ENCODE measurements at regions not wholly inside any gene's neighbourhood (a gene's known extent, or its start where the extent isn't known, plus 50 kb on each side); places are given as distances from the start of the nearest gene placed in this dataset.

- Histone ChIP-seq H4K20me1 (ENCODE audit: insufficient read depth, low read length) (no peaks in the 10 kb centered on the region), H2AFZ (ENCODE audit: low read length) (no peak overlapping the region), H3K9me2 (ENCODE audit: low read depth, low read length) (no peaks in the 10 kb centered on the region), H3K9me3 (ENCODE audit: low read length) (no peaks in the 10 kb centered on the region), H3F3A (ENCODE audit: insufficient read depth, low read length) (no peaks in the 10 kb centered on the region), H3K36me3 (ENCODE audit: insufficient read depth, low read length) (no peaks in the 10 kb centered on the region), H3K79me2 (ENCODE audit: insufficient read depth, low read length) (no peaks in the 10 kb centered on the region), H3K9ac (ENCODE audit: low read length) (no peak overlapping the region), H3K4me2 (ENCODE audit: low read length) (no peak overlapping the region), H3K27me3 (ENCODE audit: insufficient read depth, low read length) (no peaks in the 10 kb centered on the region), H3K4me1 (ENCODE audit: insufficient read depth, low read length, severe bottlenecking) (no peaks in the 10 kb centered on the region), H3K27ac (ENCODE audit: low read depth, low read length, poor library complexity, severe bottlenecking) (no peak overlapping the region), H3K4me3 (ENCODE audit: low read depth, low read length, poor library complexity, severe bottlenecking) (no peak overlapping the region)
- TF ChIP-seq EZH2 (IDR thresholded peaks at IDR 0.05; ENCODE audit: borderline replicate concordance, low read length) (no peak), CTCF (IDR thresholded peaks at IDR 0.05; ENCODE audit: low read length) (no peak)
Observed at GRCh38 chr3:7920211-7920610, 581.4 kb upstream of the LMCD1 start.

GRCh38 chr3:7924228-7924627 is 577.4 kb upstream of the LMCD1 start:
- no peak overlapping the region for H3K27ac ChIP-seq (ENCODE audit: low read depth, low read length, poor library complexity, severe bottlenecking)
- H3K4me1 ChIP-seq (ENCODE audit: insufficient read depth, low read length, severe bottlenecking): no peaks in the 10 kb centered on the region
- no peaks in the 10 kb centered on the region for H3K79me2 ChIP-seq (ENCODE audit: insufficient read depth, low read length)
- no peak overlapping the region for H3K4me2 ChIP-seq (ENCODE audit: low read length)
- H3K27me3 ChIP-seq (ENCODE audit: insufficient read depth, low read length): no peaks in the 10 kb centered on the region
- H3K36me3 ChIP-seq (ENCODE audit: insufficient read depth, low read length): no peaks in the 10 kb centered on the region
- no peak overlapping the region for H2AFZ ChIP-seq (ENCODE audit: low read length)
- no peaks in the 10 kb centered on the region for H3K9me3 ChIP-seq (ENCODE audit: low read length)
- TF ChIP-seq CTCF (IDR thresholded peaks at IDR 0.05; ENCODE audit: low read length) (no peak), EZH2 (IDR thresholded peaks at IDR 0.05; ENCODE audit: borderline replicate concordance, low read length) (no peak)
- no peaks in the 10 kb centered on the region for H3F3A ChIP-seq (ENCODE audit: insufficient read depth, low read length)
- no peak overlapping the region for H3K9ac ChIP-seq (ENCODE audit: low read length)
- no peaks in the 10 kb centered on the region for H4K20me1 ChIP-seq (ENCODE audit: insufficient read depth, low read length)
- no peaks in the 10 kb centered on the region for H3K9me2 ChIP-seq (ENCODE audit: low read depth, low read length)
- no peak overlapping the region for H3K4me3 ChIP-seq (ENCODE audit: low read depth, low read length, poor library complexity, severe bottlenecking)

GRCh38 chr3:7927015-7927414 is 574.6 kb upstream of the LMCD1 start:
- no peak overlapping the region for H3K27ac ChIP-seq (ENCODE audit: low read depth, low read length, poor library complexity, severe bottlenecking)
- no peaks in the 10 kb centered on the region for H3K4me1 ChIP-seq (ENCODE audit: insufficient read depth, low read length, severe bottlenecking)
- no peaks in the 10 kb centered on the region for H3K79me2 ChIP-seq (ENCODE audit: insufficient read depth, low read length)
- H3K27me3 ChIP-seq (ENCODE audit: insufficient read depth, low read length): no peaks in the 10 kb centered on the region
- no peaks in the 10 kb centered on the region for H3K9me3 ChIP-seq (ENCODE audit: low read length)
- TF ChIP-seq EZH2 (IDR thresholded peaks at IDR 0.05; ENCODE audit: borderline replicate concordance, low read length) (no peak), CTCF (IDR thresholded peaks at IDR 0.05; ENCODE audit: low read length) (no peak)
- H2AFZ ChIP-seq (ENCODE audit: low read length): no peak overlapping the region
- H3K4me3 ChIP-seq (ENCODE audit: low read depth, low read length, poor library complexity, severe bottlenecking): no peak overlapping the region
- H3K4me2 ChIP-seq (ENCODE audit: low read length): no peak overlapping the region
- no peaks in the 10 kb centered on the region for H3F3A ChIP-seq (ENCODE audit: insufficient read depth, low read length)
- H3K9ac ChIP-seq (ENCODE audit: low read length): no peak overlapping the region
- no peaks in the 10 kb centered on the region for H3K9me2 ChIP-seq (ENCODE audit: low read depth, low read length)
- no peaks in the 10 kb centered on the region for H3K36me3 ChIP-seq (ENCODE audit: insufficient read depth, low read length)
- H4K20me1 ChIP-seq (ENCODE audit: insufficient read depth, low read length): no peaks in the 10 kb centered on the region

Measured in OCI-LY1 (cell line).